ENCODE measurements at regions not wholly inside any gene's neighbourhood (a gene's known extent, or its start where the extent isn't known, plus 50 kb on each side); places are given as distances from the start of the nearest gene placed in this dataset.

GRCh38 chr4:131054489-131055019 lies 1958.6 kb downstream of the C4orf33 start:
- no peak; the same call in 1 of the 2 replicates for TF ChIP-seq CTCF (IDR thresholded peaks at IDR 0.05; ENCODE audit: low read depth, low read length)
- TF ChIP-seq EZH2phosphoT487 (IDR thresholded peaks at IDR 0.05; ENCODE audit: low read depth): no peak

Data from OCI-LY3 (cell line).